ENCODE measurements at regions not wholly inside any gene's neighbourhood (a gene's known extent, or its start where the extent isn't known, plus 50 kb on each side); places are given as distances from the start of the nearest gene placed in this dataset.
"Not testable (repeated sequence)": the region's sequence is repeated elsewhere in the genome, so short reads cannot be mapped to it uniquely, and the experiment has no call there.

GRCh38 chrX:3920424-3921017 lies 207.1 kb upstream of the PRKX start:
- TF ChIP-seq CTCF (IDR thresholded peaks at IDR 0.05); RFX5 (IDR thresholded peaks at IDR 0.05); SMC3 (IDR thresholded peaks at IDR 0.05); POLR2A (IDR thresholded peaks at IDR 0.05; ENCODE audit: low read length): not testable (repeated sequence)

All from A549 (cell line).